ENCODE measurements at regions not wholly inside any gene's neighbourhood (a gene's known extent, or its start where the extent isn't known, plus 50 kb on each side); places are given as distances from the start of the nearest gene placed in this dataset.

DNA sequence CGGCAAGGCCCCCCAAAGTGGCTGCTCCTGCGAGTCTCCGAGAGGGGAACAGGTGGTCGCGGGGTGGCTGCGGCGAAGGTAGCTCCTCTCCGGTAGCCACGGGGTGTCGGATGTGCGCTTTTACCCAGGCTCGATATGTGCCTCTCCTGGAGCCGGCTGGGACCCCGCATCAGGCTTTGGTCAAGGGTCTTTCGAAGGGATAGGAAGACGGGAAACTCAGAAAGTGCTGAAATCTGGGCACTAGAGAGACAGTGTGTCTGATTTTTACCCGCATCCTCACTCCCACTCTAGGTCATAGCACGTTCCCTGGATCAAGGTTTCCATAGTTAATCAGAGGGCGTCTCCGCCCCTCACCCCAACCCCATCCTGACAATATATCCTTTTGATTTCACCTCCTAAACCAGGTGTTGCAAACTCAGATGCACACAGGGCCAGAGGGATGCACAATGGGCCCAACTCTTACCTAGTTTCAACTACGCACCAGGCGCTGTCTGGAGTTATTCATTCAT lies 156.9 kb downstream of the PTPN11 start:
- Histone ChIP-seq H3K4ac (ENCODE audit: low read depth, low read length) (no peak overlapping the region), H3K4me2 (ENCODE audit: low read depth, low read length) (no peak overlapping the region), H3K9me3 (ENCODE audit: control insufficient read depth, insufficient read depth, low read length) (no peaks in the 10 kb centered on the region), H3K18ac (ENCODE audit: low read depth, low read length) (no peak overlapping the region), H2BK5ac (ENCODE audit: low read depth, low read length, poor library complexity, severe bottlenecking) (no peak overlapping the region), H2BK120ac (ENCODE audit: low read depth, low read length) (no peak overlapping the region), H4K20me1 (ENCODE audit: insufficient read depth, low read length) (no peaks in the 10 kb centered on the region), H2BK15ac (ENCODE audit: low read depth, low read length) (no peak overlapping the region), H3K27me3 (ENCODE audit: control insufficient read depth, insufficient read depth, low read length) (peaks cover 10% of the 10 kb centered on the region), H3K4me1 (ENCODE audit: control insufficient read depth, insufficient read depth, low read length) (no peaks in the 10 kb centered on the region), H3K4me3 (ENCODE audit: insufficient read depth, low read depth, low read length) (no peak overlapping the region), H3K23ac (ENCODE audit: low read depth, low read length) (no peak overlapping the region), H2AK9ac (replicated peaks; ENCODE audit: low read depth, low read length, poor library complexity) (no peak overlapping the region), H4K5ac (ENCODE audit: low read depth, low read length) (no peak overlapping the region), H4K8ac (ENCODE audit: low read depth in 2 of 2, low read length in 2 of 2) (no peak overlapping the region), H3K9me1 (ENCODE audit: insufficient read depth, low read length) (no peaks in the 10 kb centered on the region), H2AK5ac (ENCODE audit: low read depth, low read length) (no peak overlapping the region), H3K27ac (ENCODE audit: insufficient read depth, low read length) (no peak overlapping the region), H2BK20ac (ENCODE audit: low read depth, low read length) (no peak overlapping the region), H3K9ac (ENCODE audit: low read depth, low read length) (no peak overlapping the region), H4K91ac (ENCODE audit: insufficient read depth, low read depth, low read length) (no peak overlapping the region), H3K56ac (ENCODE audit: extremely low read depth, insufficient read depth, low read length) (no peak overlapping the region), H3K36me3 (ENCODE audit: control insufficient read depth, insufficient read depth, low read length) (no peaks in the 10 kb centered on the region), H3K79me1 (ENCODE audit: low read depth in 1 of 2, low read length in 2 of 2) (no peaks in the 10 kb centered on the region), H2AFZ (replicated peaks; ENCODE audit: low read length, poor library complexity) (no peak overlapping the region), H3K14ac (replicated peaks; ENCODE audit: low read depth, low read length) (no peak overlapping the region)
- dilution Hi-C loops (cut with HindIII; ENCODE audit: low sequenced_read_pairs, unreplicated experiment): no loop called here
- ChIA-PET CTCF (no interaction called here), POLR2A (ENCODE audit: unreplicated experiment) (no interaction called here)
- no peak for DNase-seq
- intact Hi-C loops (cut with micrococcal nuclease): no loop called here
- no peak for ATAC-seq (ENCODE audit: low read depth)
- TF ChIP-seq NFE2L2 (IDR thresholded peaks at IDR 0.05; ENCODE audit: low read depth, low read length) (no peak), MXI1 (IDR thresholded peaks at IDR 0.05; ENCODE audit: borderline replicate concordance, low read depth, low read length) (no peak), BHLHE40 (IDR thresholded peaks at IDR 0.05; ENCODE audit: low read depth, low read length) (no peak), SMC3 (IDR thresholded peaks at IDR 0.05; ENCODE audit: low read depth, low read length) (no peak), FOS (IDR thresholded peaks at IDR 0.05; ENCODE audit: low read depth, low read length) (no peak), MAFK (IDR thresholded peaks at IDR 0.05; ENCODE audit: low read depth, low read length) (no peak), RCOR1 (IDR thresholded peaks at IDR 0.05; ENCODE audit: insufficient replicate concordance, low read length) (no peak), CHD1 (IDR thresholded peaks at IDR 0.05; ENCODE audit: low read depth, low read length) (no peak), RAD21 (IDR thresholded peaks at IDR 0.05; ENCODE audit: low read length) (no peak), MAZ (IDR thresholded peaks at IDR 0.05; ENCODE audit: borderline replicate concordance, low read depth, low read length) (no peak), CEBPB (IDR thresholded peaks at IDR 0.05; ENCODE audit: low read depth, low read length) (no peak), RFX5 (IDR thresholded peaks at IDR 0.05; ENCODE audit: low read depth, low read length) (no peak), POLR2A (IDR thresholded peaks at IDR 0.05; ENCODE audit: low read depth, low read length) (no peak)
- TF ChIP-seq, protein P1, sequence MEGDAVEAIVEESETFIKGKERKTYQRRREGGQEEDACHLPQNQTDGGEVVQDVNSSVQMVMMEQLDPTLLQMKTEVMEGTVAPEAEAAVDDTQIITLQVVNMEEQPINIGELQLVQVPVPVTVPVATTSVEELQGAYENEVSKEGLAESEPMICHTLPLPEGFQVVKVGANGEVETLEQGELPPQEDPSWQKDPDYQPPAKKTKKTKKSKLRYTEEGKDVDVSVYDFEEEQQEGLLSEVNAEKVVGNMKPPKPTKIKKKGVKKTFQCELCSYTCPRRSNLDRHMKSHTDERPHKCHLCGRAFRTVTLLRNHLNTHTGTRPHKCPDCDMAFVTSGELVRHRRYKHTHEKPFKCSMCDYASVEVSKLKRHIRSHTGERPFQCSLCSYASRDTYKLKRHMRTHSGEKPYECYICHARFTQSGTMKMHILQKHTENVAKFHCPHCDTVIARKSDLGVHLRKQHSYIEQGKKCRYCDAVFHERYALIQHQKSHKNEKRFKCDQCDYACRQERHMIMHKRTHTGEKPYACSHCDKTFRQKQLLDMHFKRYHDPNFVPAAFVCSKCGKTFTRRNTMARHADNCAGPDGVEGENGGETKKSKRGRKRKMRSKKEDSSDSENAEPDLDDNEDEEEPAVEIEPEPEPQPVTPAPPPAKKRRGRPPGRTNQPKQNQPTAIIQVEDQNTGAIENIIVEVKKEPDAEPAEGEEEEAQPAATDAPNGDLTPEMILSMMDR (conservative IDR thresholded peaks at IDR 0.05; ENCODE audit: low read depth, low read length): no peak
- TF ChIP-seq, protein P2, sequence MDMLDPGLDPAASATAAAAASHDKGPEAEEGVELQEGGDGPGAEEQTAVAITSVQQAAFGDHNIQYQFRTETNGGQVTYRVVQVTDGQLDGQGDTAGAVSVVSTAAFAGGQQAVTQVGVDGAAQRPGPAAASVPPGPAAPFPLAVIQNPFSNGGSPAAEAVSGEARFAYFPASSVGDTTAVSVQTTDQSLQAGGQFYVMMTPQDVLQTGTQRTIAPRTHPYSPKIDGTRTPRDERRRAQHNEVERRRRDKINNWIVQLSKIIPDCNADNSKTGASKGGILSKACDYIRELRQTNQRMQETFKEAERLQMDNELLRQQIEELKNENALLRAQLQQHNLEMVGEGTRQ (IDR thresholded peaks at IDR 0.05; ENCODE audit: low read depth, low read length): no peak
- TF ChIP-seq, protein P3, sequence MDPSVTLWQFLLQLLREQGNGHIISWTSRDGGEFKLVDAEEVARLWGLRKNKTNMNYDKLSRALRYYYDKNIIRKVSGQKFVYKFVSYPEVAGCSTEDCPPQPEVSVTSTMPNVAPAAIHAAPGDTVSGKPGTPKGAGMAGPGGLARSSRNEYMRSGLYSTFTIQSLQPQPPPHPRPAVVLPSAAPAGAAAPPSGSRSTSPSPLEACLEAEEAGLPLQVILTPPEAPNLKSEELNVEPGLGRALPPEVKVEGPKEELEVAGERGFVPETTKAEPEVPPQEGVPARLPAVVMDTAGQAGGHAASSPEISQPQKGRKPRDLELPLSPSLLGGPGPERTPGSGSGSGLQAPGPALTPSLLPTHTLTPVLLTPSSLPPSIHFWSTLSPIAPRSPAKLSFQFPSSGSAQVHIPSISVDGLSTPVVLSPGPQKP (IDR thresholded peaks at IDR 0.05; ENCODE audit: borderline replicate concordance, low read depth, low read length): no peak
- no TSS peak for BruUV-seq (replicated peaks)
- in situ Hi-C loops (cut with MboI; ENCODE audit: low sequenced_read_pairs): no loop called here
- 46% methylated on average over 3 of the region's 22 CpGs; no CpG with 5 or more reads in 1 of the 2 experiments for WGBS, 2 experiments (ENCODE audit: extremely low coverage in 2 of 2, insufficient read length in 1 of 2)
